Activated B cell treated with CpG ODN at 0.5 μM for 24 hours (primary cell): ENCODE measurements at regions not wholly inside any gene's neighbourhood (a gene's known extent, or its start where the extent isn't known, plus 50 kb on each side); places are given as distances from the start of the nearest gene placed in this dataset.

Experiments
- ATAC-seq: fragments of 200-7000 bp; cut with Tn5 transposase; one replicate; pipeline ENCODE4 v1.10.0; 2021; ENCODE audit warnings: low read depth, mild to moderate bottlenecking, moderate library complexity
- CTCF ChIA-PET: fragments of 350-600 bp; sonication (Branson Sonifier 250); formaldehyde crosslinking; loops from one replicate; lab custom pipeline; 2021; ENCODE audit warnings: antibody characterized with exemption; lab: Charles Lee
- POLR2A ChIA-PET: fragments of 350-600 bp; sonication (Branson Sonifier 250); formaldehyde crosslinking; loops from one replicate; lab custom pipeline; 2021; ENCODE audit warnings: antibody characterized with exemption; lab: Charles Lee
- DNase-seq: peaks from one replicate; pipeline ENCODE4 v3.0.0; 2022
- H3K27ac Mint-ChIP-seq: one replicate; pipeline ENCODE4 v1.8.0; 2020; ENCODE audit warnings: mixed read lengths
- H3K27me3 Mint-ChIP-seq: one replicate; pipeline ENCODE4 v1.8.0; 2021; ENCODE audit warnings: mixed read lengths
- H3K36me3 Mint-ChIP-seq: one replicate; pipeline ENCODE4 v1.8.0; 2021; ENCODE audit warnings: low read depth, mixed read lengths
- H3K4me1 Mint-ChIP-seq: one replicate; pipeline ENCODE4 v1.8.0; 2021; ENCODE audit warnings: mixed read lengths
- H3K4me3 Mint-ChIP-seq: one replicate; pipeline ENCODE4 v1.8.0; 2020; ENCODE audit warnings: mild to moderate bottlenecking, mixed read lengths
- H3K9me3 Mint-ChIP-seq: one replicate; pipeline ENCODE4 v1.8.0; 2020; ENCODE audit warnings: mixed read lengths
- intact Hi-C: fragments of 100-400 bp; cut with micrococcal nuclease; formaldehyde crosslinking; loops from one replicate; pipeline ENCODE4 v1.15.1; 2024
- TF ChIP-seq, protein P1 (sequence below): fragments of 200-600 bp; IDR thresholded peaks from one replicate; pipeline ENCODE4 v1.8.0; 2022; ENCODE audit warnings: antibody characterized with exemption, mild to moderate bottlenecking

DNA sequence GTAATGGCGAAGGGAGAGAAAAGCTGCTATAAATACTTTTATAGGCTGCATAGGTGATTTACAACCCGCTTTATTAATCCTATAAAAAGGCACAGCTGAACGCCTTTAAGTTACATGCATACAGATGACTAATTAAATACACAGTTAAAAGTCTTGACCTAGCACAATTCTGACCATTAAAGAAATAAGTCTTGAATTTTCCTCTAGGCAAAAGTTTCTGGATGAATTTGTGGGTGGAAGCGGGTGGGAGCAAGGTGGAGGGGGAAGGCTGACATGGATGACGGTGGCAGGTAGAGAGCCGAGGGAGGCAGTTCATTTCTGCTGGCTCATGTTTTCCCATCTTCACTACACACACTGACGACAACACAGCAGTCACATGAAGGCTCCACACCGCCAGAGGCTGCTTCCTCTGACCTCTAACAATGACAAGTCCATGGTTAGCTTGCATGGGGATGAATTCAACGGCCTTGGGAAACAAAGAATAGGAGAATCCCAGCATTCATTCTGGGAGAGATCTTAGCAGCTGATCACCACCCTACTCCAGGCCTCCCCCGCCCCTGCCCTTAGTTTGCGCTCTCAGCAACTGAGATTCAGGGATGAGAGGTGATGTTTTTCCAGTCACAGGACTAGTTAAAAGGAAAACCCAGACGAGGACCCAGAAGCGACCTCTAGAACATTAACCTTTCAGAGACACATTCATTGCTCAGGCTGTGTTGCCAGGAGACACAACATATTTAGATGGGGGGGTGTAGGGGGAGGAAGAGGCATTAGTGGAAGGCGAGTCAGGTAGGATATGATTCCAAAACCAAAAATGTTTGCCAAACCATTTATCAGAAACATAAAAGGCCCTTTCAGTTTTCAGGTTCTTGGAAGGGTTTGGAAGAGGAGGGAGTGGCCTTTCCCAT is 329.3 kb downstream of the PIK3R1 start:
- DNase-seq: no peak
- no peak overlapping the region for H3K4me3 Mint-ChIP-seq
- intact Hi-C loops: no loop called here
- no peak overlapping the region for H3K27ac Mint-ChIP-seq
- ChIA-PET POLR2A (no interaction called here), CTCF (no interaction called here)
- H3K27me3 Mint-ChIP-seq: peaks cover 16% of the 10 kb centered on the region
- no peaks in the 10 kb centered on the region for H3K36me3 Mint-ChIP-seq
- no peak for ATAC-seq
- peaks cover 25% of the 10 kb centered on the region for H3K4me1 Mint-ChIP-seq
- TF ChIP-seq, protein P1, sequence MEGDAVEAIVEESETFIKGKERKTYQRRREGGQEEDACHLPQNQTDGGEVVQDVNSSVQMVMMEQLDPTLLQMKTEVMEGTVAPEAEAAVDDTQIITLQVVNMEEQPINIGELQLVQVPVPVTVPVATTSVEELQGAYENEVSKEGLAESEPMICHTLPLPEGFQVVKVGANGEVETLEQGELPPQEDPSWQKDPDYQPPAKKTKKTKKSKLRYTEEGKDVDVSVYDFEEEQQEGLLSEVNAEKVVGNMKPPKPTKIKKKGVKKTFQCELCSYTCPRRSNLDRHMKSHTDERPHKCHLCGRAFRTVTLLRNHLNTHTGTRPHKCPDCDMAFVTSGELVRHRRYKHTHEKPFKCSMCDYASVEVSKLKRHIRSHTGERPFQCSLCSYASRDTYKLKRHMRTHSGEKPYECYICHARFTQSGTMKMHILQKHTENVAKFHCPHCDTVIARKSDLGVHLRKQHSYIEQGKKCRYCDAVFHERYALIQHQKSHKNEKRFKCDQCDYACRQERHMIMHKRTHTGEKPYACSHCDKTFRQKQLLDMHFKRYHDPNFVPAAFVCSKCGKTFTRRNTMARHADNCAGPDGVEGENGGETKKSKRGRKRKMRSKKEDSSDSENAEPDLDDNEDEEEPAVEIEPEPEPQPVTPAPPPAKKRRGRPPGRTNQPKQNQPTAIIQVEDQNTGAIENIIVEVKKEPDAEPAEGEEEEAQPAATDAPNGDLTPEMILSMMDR: no peak
- H3K9me3 Mint-ChIP-seq: no peaks in the 10 kb centered on the region

- TF ChIP-seq, protein P1: no peak
- Mint-ChIP-seq H3K27ac (no peak overlapping the region), H3K4me3 (no peak overlapping the region), H3K9me3 (no peaks in the 10 kb centered on the region), H3K4me1 (peaks cover 20% of the 10 kb centered on the region), H3K36me3 (no peaks in the 10 kb centered on the region), H3K27me3 (peaks cover 8% of the 10 kb centered on the region)
- intact Hi-C loops: no loop called here
- no peak for ATAC-seq
- CTCF ChIA-PET: no interaction called here
- POLR2A ChIA-PET: no interaction called here
- no peak for DNase-seq
Measured at GRCh38 chr5:68545636-68546295, 330.2 kb downstream of the PIK3R1 start.

DNA sequence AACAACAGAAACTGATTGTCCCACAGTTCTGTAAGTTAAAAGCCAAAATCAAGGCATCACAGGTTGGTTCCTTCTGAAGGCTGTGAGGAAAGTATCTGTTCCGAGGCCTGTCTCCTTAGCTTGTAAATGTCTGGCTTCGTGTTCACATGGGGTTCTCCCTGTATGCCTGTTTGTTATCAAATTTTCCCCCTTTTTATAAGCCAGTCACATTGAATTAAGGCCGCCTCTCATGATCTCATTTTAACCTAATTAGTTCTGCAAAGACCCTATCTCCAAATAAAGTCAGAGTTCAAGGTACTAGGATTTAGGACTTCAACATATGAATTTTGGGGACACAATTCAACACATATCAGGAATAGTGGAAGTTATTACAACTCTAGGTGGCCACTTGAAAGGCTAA is 331.5 kb downstream of the PIK3R1 start:
- TF ChIP-seq, protein P1: no peak
- Mint-ChIP-seq H3K4me1 (peaks cover 17% of the 10 kb centered on the region), H3K9me3 (no peaks in the 10 kb centered on the region), H3K36me3 (no peaks in the 10 kb centered on the region), H3K4me3 (no peak overlapping the region), H3K27ac (no peak overlapping the region), H3K27me3 (peaks cover 3% of the 10 kb centered on the region)
- ChIA-PET POLR2A (no interaction called here), CTCF (no interaction called here)
- no peak for DNase-seq
- intact Hi-C loops: no loop called here
- ATAC-seq: no peak

- H3K27ac Mint-ChIP-seq: no peak overlapping the region
- no peaks in the 10 kb centered on the region for H3K36me3 Mint-ChIP-seq
- ChIA-PET CTCF (no interaction called here), POLR2A (no interaction called here)
- no peak overlapping the region for H3K4me3 Mint-ChIP-seq
- H3K9me3 Mint-ChIP-seq: no peaks in the 10 kb centered on the region
- intact Hi-C loops: no loop called here
- TF ChIP-seq, protein P1: no peak
- DNase-seq (no peak), ATAC-seq (no peak)
- H3K4me1 Mint-ChIP-seq: peaks cover 13% of the 10 kb centered on the region
- no peaks in the 10 kb centered on the region for H3K27me3 Mint-ChIP-seq
Measured at GRCh38 chr5:68547622-68548021, 332.1 kb downstream of the PIK3R1 start.

- Mint-ChIP-seq H3K9me3 (no peaks in the 10 kb centered on the region), H3K27ac (no peak overlapping the region), H3K4me1 (no peaks in the 10 kb centered on the region), H3K4me3 (no peak overlapping the region), H3K27me3 (no peaks in the 10 kb centered on the region), H3K36me3 (no peaks in the 10 kb centered on the region)
- intact Hi-C loops: no loop called here
- no peak for ATAC-seq
- ChIA-PET CTCF (no interaction called here), POLR2A (no interaction called here)
- no peak for DNase-seq
- TF ChIP-seq, protein P1: no peak
Measured at GRCh38 chr5:68548959-68549676, 333.6 kb downstream of the PIK3R1 start.
